Neural progenitor cell (in vitro differentiated cells): ENCODE measurements at regions not wholly inside any gene's neighbourhood (a gene's known extent, or its start where the extent isn't known, plus 50 kb on each side); places are given as distances from the start of the nearest gene placed in this dataset.

Experiments used
- DNase-seq: peaks from one replicate; pipeline ENCODE4 v3.0.0-alpha.2; 2016; ENCODE audit warnings: low spot score
- H2AFZ ChIP-seq: fragments of 200-600 bp; sonication (generic); replicated peaks from 2 replicates; pipeline ENCODE4 v1.6.1; 2016; ENCODE audit warnings: antibody characterized with exemption
- H3F3A ChIP-seq: fragments of 200-600 bp; sonication (generic); 2 replicates; pipeline ENCODE4 v1.6.1; 2016; ENCODE audit warnings: antibody characterized with exemption, low read depth
- H3K27ac ChIP-seq: fragments of 200-600 bp; sonication (generic); 2 replicates; pipeline ENCODE4 v1.5.1; 2016; ENCODE audit warnings: mild to moderate bottlenecking
- H3K27me3 ChIP-seq: fragments of 200-600 bp; sonication (generic); 2 replicates; pipeline ENCODE4 v1.6.1; 2016; ENCODE audit warnings: mild to moderate bottlenecking, moderate library complexity
- H3K36me3 ChIP-seq: fragments of 200-600 bp; sonication (generic); 2 replicates; pipeline ENCODE4 v1.5.1; 2016
- H3K4me1 ChIP-seq: fragments of 200-600 bp; sonication (generic); 2 replicates; pipeline ENCODE4 v1.6.1; 2016; ENCODE audit warnings: mixed run types
- H3K4me2 ChIP-seq: fragments of 200-600 bp; sonication (generic); 2 replicates; pipeline ENCODE4 v1.6.1; 2016
- H3K4me3 ChIP-seq: fragments of 200-600 bp; sonication (generic); 2 replicates; pipeline ENCODE4 v1.5.1; 2016
- H3K79me2 ChIP-seq: fragments of 200-600 bp; sonication (generic); 2 replicates; pipeline ENCODE4 v1.6.1; 2016; ENCODE audit warnings: low read depth
- H3K9ac ChIP-seq: fragments of 200-600 bp; sonication (generic); 2 replicates; pipeline ENCODE4 v1.6.1; 2016
- H3K9me3 ChIP-seq: fragments of 200-600 bp; sonication (generic); 2 replicates; pipeline ENCODE4 v1.5.1; 2016; ENCODE audit warnings: low read depth
- H4K20me1 ChIP-seq: fragments of 200-600 bp; sonication (generic); 2 replicates; pipeline ENCODE4 v1.6.1; 2016; ENCODE audit warnings: low read depth
- H3K27ac Mint-ChIP-seq: 3 replicates; pipeline ENCODE4 v1.8.0; 2021; ENCODE audit warnings: mixed read lengths
- H3K27me3 Mint-ChIP-seq: 2 replicates; pipeline ENCODE4 v1.8.0; 2022; ENCODE audit warnings: low read depth, mild to moderate bottlenecking, inconsistent platforms, moderate library complexity, mixed read lengths; ENCODE audit not compliant: insufficient read depth
- H3K36me3 Mint-ChIP-seq: 3 replicates; pipeline ENCODE4 v1.8.0; 2021; ENCODE audit warnings: mixed read lengths
- H3K4me1 Mint-ChIP-seq: 3 replicates; pipeline ENCODE4 v1.8.0; 2021; ENCODE audit warnings: mixed read lengths
- H3K4me3 Mint-ChIP-seq: 3 replicates; pipeline ENCODE4 v1.8.0; 2021; ENCODE audit warnings: mild to moderate bottlenecking, moderate library complexity, mixed read lengths
- H3K9me3 Mint-ChIP-seq: 3 replicates; pipeline ENCODE4 v1.8.0; 2020; ENCODE audit warnings: mixed read lengths
- CTCF ChIP-seq: fragments of 200-600 bp; sonication (generic); IDR thresholded peaks from 2 replicates; pipeline ENCODE4 v1.5.1; 2017; ENCODE audit warnings: antibody characterized with exemption, mild to moderate bottlenecking
- EZH2 ChIP-seq: fragments of 200-600 bp; sonication (generic); IDR thresholded peaks from 2 replicates; pipeline ENCODE4 v1.6.1; 2017; ENCODE audit warnings: antibody characterized with exemption, mild to moderate bottlenecking, moderate library complexity
- EZH2phosphoT487 ChIP-seq: fragments of 200-600 bp; sonication (generic); IDR thresholded peaks from 2 replicates; pipeline ENCODE4 v1.6.1; 2017; ENCODE audit warnings: antibody characterized with exemption

GRCh38 chr14:97337670-97338069 lies 540.5 kb downstream of the VRK1 start:
- no peaks in the 10 kb centered on the region for H3K4me1 Mint-ChIP-seq
- no peak overlapping the region for H2AFZ ChIP-seq
- no peak overlapping the region for H3K27ac Mint-ChIP-seq

GRCh38 chr14:97344666-97345065 lies 547.5 kb downstream of the VRK1 start:
- Mint-ChIP-seq H3K4me3 (no peak overlapping the region), H3K27me3 (peaks cover 2% of the 10 kb centered on the region), H3K4me1 (no peaks in the 10 kb centered on the region), H3K9me3 (peaks cover 8% of the 10 kb centered on the region), H3K27ac (no peak overlapping the region), H3K36me3 (peaks cover 2% of the 10 kb centered on the region)
- TF ChIP-seq CTCF, result no peak
- TF ChIP-seq EZH2, result no peak
- no peak for TF ChIP-seq EZH2phosphoT487
- Histone ChIP-seq H4K20me1 (no peaks in the 10 kb centered on the region), H3K4me2 (no peak overlapping the region), H3K9ac (no peak overlapping the region), H3K4me1 (no peaks in the 10 kb centered on the region), H3K36me3 (no peaks in the 10 kb centered on the region), H3K9me3 (peaks cover 5% of the 10 kb centered on the region), H3K27me3 (no peaks in the 10 kb centered on the region), H3F3A (no peaks in the 10 kb centered on the region), H3K79me2 (no peaks in the 10 kb centered on the region), H3K27ac (no peak overlapping the region), H2AFZ (no peak overlapping the region), H3K4me3 (no peak overlapping the region)
- no peak for DNase-seq

More at GRCh38 chr14:97337670-97338069, 540.5 kb downstream of the VRK1 start:
- H3K9me3 ChIP-seq, result peaks cover 5% of the 10 kb centered on the region
- Mint-ChIP-seq H3K27me3 (peaks cover 2% of the 10 kb centered on the region), H3K9me3 (peaks cover 13% of the 10 kb centered on the region), H3K36me3 (peaks cover 2% of the 10 kb centered on the region), H3K4me3 (no peak overlapping the region)
- no peak for DNase-seq
- H3K4me1 ChIP-seq, result no peaks in the 10 kb centered on the region
- H3K36me3 ChIP-seq, result no peaks in the 10 kb centered on the region
- no peaks in the 10 kb centered on the region for H4K20me1 ChIP-seq
- H3K79me2 ChIP-seq, result no peaks in the 10 kb centered on the region
- no peak overlapping the region for H3K4me3 ChIP-seq
- no peak overlapping the region for H3K27ac ChIP-seq
- TF ChIP-seq EZH2phosphoT487 (no peak), EZH2 (no peak), CTCF (no peak)
- no peak overlapping the region for H3K9ac ChIP-seq
- no peaks in the 10 kb centered on the region for H3K27me3 ChIP-seq
- H3K4me2 ChIP-seq, result no peak overlapping the region
- H3F3A ChIP-seq, result no peaks in the 10 kb centered on the region

GRCh38 chr14:97346675-97347074 lies 549.5 kb downstream of the VRK1 start:
- H3K27me3 Mint-ChIP-seq, result no peaks in the 10 kb centered on the region
- H4K20me1 ChIP-seq, result no peaks in the 10 kb centered on the region
- H3K4me3 ChIP-seq, result no peak overlapping the region
- H3K4me1 ChIP-seq, result no peaks in the 10 kb centered on the region
- no peak overlapping the region for H3K4me3 Mint-ChIP-seq
- no peaks in the 10 kb centered on the region for H3F3A ChIP-seq
- DNase-seq, result no peak
- no peak overlapping the region for H3K27ac ChIP-seq
- TF ChIP-seq CTCF, result no peak
- TF ChIP-seq EZH2phosphoT487, result no peak
- TF ChIP-seq EZH2, result no peak
- peaks cover 2% of the 10 kb centered on the region for H3K9me3 Mint-ChIP-seq
- H3K4me1 Mint-ChIP-seq, result no peaks in the 10 kb centered on the region
- H3K9me3 ChIP-seq, result no peaks in the 10 kb centered on the region
- H3K4me2 ChIP-seq, result no peak overlapping the region
- no peak overlapping the region for H3K27ac Mint-ChIP-seq
- no peaks in the 10 kb centered on the region for H3K79me2 ChIP-seq
- no peaks in the 10 kb centered on the region for H3K36me3 Mint-ChIP-seq
- H2AFZ ChIP-seq, result no peak overlapping the region
- no peaks in the 10 kb centered on the region for H3K36me3 ChIP-seq
- H3K9ac ChIP-seq, result no peak overlapping the region
- no peaks in the 10 kb centered on the region for H3K27me3 ChIP-seq
